ENCODE measurements at regions not wholly inside any gene's neighbourhood (a gene's known extent, or its start where the extent isn't known, plus 50 kb on each side); places are given as distances from the start of the nearest gene placed in this dataset.

DNA sequence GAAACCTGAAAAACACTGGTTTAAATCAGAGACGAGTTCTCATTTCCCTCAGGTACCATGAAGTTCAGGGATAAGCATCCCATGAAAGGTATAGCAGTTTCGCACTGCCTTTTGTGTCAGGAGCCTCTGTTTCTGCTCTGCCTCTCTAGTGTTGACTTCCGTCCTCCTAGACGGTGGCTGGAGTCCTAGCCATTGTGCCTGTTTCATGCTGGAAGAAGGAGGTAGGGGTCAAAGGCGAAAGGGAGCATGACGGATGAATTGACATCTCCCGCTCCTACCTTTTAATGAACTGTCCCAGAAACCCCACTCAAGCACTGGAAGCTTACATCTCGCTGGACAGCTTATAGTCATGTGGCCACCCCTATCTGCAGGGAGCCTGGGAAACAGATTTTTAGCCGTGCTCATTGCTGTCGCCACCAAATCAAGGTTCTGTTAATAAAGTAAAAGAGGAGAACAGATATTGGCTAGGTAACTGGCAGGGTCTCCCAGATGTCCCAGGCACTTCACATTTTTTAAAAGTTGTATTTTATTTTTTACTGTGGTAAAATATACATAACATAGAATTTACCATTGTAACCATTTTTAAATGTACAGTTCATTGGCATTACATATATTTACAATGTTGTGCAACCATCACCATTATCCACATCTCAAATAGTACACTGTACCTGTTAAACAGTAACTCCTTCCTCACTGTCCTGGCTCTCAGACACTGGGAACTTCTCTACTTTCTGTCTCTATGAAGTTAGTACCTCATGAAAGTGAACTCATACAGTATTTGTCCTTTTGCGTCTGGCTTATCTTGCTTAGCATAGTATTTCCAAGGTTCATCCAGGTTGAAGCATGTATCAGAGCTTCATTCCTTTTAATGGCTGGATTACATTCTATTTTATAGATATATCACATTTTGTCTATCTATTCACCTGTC is 55.0 kb upstream of the CTLA4 start (continued):
- TF ChIP-seq, protein P1, sequence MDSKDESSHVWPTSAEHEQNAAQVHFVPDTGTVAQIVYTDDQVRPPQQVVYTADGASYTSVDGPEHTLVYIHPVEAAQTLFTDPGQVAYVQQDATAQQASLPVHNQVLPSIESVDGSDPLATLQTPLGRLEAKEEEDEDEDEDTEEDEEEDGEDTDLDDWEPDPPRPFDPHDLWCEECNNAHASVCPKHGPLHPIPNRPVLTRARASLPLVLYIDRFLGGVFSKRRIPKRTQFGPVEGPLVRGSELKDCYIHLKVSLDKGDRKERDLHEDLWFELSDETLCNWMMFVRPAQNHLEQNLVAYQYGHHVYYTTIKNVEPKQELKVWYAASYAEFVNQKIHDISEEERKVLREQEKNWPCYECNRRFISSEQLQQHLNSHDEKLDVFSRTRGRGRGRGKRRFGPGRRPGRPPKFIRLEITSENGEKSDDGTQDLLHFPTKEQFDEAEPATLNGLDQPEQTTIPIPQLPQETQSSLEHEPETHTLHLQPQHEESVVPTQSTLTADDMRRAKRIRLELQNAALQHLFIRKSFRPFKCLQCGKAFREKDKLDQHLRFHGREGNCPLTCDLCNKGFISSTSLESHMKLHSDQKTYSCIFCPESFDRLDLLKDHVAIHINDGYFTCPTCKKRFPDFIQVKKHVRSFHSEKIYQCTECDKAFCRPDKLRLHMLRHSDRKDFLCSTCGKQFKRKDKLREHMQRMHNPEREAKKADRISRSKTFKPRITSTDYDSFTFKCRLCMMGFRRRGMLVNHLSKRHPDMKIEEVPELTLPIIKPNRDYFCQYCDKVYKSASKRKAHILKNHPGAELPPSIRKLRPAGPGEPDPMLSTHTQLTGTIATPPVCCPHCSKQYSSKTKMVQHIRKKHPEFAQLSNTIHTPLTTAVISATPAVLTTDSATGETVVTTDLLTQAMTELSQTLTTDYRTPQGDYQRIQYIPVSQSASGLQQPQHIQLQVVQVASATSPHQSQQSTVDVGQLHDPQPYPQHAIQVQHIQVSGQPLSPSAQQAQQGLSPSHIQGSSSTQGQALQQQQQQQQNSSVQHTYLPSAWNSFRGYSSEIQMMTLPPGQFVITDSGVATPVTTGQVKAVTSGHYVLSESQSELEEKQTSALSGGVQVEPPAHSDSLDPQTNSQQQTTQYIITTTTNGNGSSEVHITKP (CRISPR knock-in tag; IDR thresholded peaks at IDR 0.05; ENCODE audit: low read depth) = no peak
- TF ChIP-seq, protein P2, sequence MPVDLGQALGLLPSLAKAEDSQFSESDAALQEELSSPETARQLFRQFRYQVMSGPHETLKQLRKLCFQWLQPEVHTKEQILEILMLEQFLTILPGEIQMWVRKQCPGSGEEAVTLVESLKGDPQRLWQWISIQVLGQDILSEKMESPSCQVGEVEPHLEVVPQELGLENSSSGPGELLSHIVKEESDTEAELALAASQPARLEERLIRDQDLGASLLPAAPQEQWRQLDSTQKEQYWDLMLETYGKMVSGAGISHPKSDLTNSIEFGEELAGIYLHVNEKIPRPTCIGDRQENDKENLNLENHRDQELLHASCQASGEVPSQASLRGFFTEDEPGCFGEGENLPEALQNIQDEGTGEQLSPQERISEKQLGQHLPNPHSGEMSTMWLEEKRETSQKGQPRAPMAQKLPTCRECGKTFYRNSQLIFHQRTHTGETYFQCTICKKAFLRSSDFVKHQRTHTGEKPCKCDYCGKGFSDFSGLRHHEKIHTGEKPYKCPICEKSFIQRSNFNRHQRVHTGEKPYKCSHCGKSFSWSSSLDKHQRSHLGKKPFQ (CRISPR knock-in tag; IDR thresholded peaks at IDR 0.05; ENCODE audit: insufficient replicate concordance) = no peak
- TF ChIP-seq JUNB (CRISPR knock-in tag; IDR thresholded peaks at IDR 0.05; ENCODE audit: borderline replicate concordance) = no peak; the same call in 1 of the 2 replicates
- no peak for TF ChIP-seq ZNF136 (CRISPR knock-in tag; IDR thresholded peaks at IDR 0.05; ENCODE audit: low read depth)
- TF ChIP-seq ARHGAP35 (CRISPR knock-in tag; IDR thresholded peaks at IDR 0.05; ENCODE audit: borderline replicate concordance) = no peak
- TF ChIP-seq, protein P3, sequence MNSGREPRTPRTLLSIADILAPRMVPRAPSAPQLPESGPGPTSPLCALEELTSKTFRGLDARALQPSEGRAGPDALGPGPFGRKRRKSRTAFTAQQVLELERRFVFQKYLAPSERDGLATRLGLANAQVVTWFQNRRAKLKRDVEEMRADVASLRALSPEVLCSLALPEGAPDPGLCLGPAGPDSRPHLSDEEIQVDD (CRISPR knock-in tag; IDR thresholded peaks at IDR 0.05; ENCODE audit: borderline replicate concordance) = no peak
- TF ChIP-seq NFYC (CRISPR knock-in tag; IDR thresholded peaks at IDR 0.05) = peak; percentile 11; the same call in 1 of the 2 replicates
- no peak for TF ChIP-seq MAF1 (CRISPR knock-in tag; IDR thresholded peaks at IDR 0.05; ENCODE audit: borderline replicate concordance)
- no peak for TF ChIP-seq SPEN (CRISPR knock-in tag; IDR thresholded peaks at IDR 0.05; ENCODE audit: low read depth)
- no peak for TF ChIP-seq FOSL2 (CRISPR knock-in tag; IDR thresholded peaks at IDR 0.05)
- TF ChIP-seq ZNF703 (CRISPR knock-in tag; IDR thresholded peaks at IDR 0.05; ENCODE audit: borderline replicate concordance) = no peak
- no peak for TF ChIP-seq ZNF160 (CRISPR knock-in tag; IDR thresholded peaks at IDR 0.05)
- TF ChIP-seq ZBTB10 (CRISPR knock-in tag; IDR thresholded peaks at IDR 0.05; ENCODE audit: borderline replicate concordance) = no peak
- peak; percentile 28; the same call in 1 of the 2 replicates for TF ChIP-seq ZC3H13 (CRISPR knock-in tag; IDR thresholded peaks at IDR 0.05)
- no peak for TF ChIP-seq PHF20 (CRISPR knock-in tag; IDR thresholded peaks at IDR 0.05)
- no peak for TF ChIP-seq ZNF124 (CRISPR knock-in tag; IDR thresholded peaks at IDR 0.05)
- peak; percentile 73 for TF ChIP-seq ZSCAN21 (CRISPR knock-in tag; IDR thresholded peaks at IDR 0.05; ENCODE audit: borderline replicate concordance)

Data from HepG2 (cell line).